Mucosa of descending colon (tissue), 3 donors: ENCODE measurements at regions not wholly inside any gene's neighbourhood (a gene's known extent, or its start where the extent isn't known, plus 50 kb on each side); places are given as distances from the start of the nearest gene placed in this dataset.

Source experiments
- ATAC-seq: fragments of 200-7000 bp; cut with Tn5 transposase; one replicate; pipeline ENCODE4 v1.9.1; 2020; ENCODE audit warnings: mild to moderate bottlenecking, moderate library complexity
- DNase-seq, 3 donors: peaks; one replicate each; pipeline ENCODE4 v3.0.0-alpha.2; 2020
- H3K36me3 ChIP-seq: fragments of 200-600 bp; one replicate; pipeline ENCODE4 v1.8.0; 2021; ENCODE audit warnings: low read depth, mild to moderate bottlenecking
- H3K4me1 ChIP-seq: fragments of 200-600 bp; one replicate; pipeline ENCODE4 v1.8.0; 2021; ENCODE audit warnings: low read depth, mild to moderate bottlenecking
- H3K4me3 ChIP-seq: fragments of 200-600 bp; one replicate; pipeline ENCODE4 v1.8.0; 2021; ENCODE audit warnings: mild to moderate bottlenecking
- H3K9me3 ChIP-seq: fragments of 200-600 bp; one replicate; pipeline ENCODE4 v1.8.0; 2021; ENCODE audit warnings: mild to moderate bottlenecking
- intact Hi-C, 2 donors: fragments of 100-400 bp; cut with DNase I in 1 of 2; cut with micrococcal nuclease in 1 of 2; formaldehyde crosslinking; loops; one replicate each; pipeline versions ENCODE4 v1.11.0 to v1.11.1; 2022; cut with DNase I, micrococcal nuclease
- TF ChIP-seq, protein P1 (sequence below): fragments of 200-600 bp; IDR thresholded peaks from one replicate; pipeline ENCODE4 v1.8.0; 2022; ENCODE audit warnings: antibody characterized with exemption, mild to moderate bottlenecking
- donor health status: DM: no; HTN: no; CAD: no; lungs with moderate emphysema.
- donor health status: DM: no; HTN: no; CAD: no.
- donor health status: DM: no; HTN: yes; CAD: no.

DNA sequence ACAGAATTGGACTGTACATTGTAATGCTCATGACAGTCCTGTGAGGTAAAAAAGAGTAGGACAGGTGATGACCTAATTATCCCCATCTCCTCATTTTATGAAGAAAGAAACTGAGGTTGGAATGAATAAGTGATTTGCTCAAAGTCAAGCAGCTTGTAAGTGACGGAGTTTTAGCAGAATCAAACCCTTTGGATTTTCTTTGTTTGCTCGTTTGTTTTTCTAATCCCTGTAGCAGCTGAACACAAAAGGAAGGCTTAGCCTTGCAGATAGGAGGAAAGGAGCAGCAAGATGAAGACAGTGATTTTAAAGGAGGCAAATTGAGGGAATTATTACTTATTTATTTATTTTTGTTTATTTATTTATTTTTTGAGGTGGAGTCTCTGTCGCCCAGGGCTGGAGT, 528.4 kb upstream of the AMOT start:
- no peaks in the 10 kb centered on the region for H3K36me3 ChIP-seq
- DNase-seq (no peak), ATAC-seq (no peak)
- H3K4me1 ChIP-seq = no peaks in the 10 kb centered on the region
- intact Hi-C loops = no loop called here
- TF ChIP-seq, protein P1, sequence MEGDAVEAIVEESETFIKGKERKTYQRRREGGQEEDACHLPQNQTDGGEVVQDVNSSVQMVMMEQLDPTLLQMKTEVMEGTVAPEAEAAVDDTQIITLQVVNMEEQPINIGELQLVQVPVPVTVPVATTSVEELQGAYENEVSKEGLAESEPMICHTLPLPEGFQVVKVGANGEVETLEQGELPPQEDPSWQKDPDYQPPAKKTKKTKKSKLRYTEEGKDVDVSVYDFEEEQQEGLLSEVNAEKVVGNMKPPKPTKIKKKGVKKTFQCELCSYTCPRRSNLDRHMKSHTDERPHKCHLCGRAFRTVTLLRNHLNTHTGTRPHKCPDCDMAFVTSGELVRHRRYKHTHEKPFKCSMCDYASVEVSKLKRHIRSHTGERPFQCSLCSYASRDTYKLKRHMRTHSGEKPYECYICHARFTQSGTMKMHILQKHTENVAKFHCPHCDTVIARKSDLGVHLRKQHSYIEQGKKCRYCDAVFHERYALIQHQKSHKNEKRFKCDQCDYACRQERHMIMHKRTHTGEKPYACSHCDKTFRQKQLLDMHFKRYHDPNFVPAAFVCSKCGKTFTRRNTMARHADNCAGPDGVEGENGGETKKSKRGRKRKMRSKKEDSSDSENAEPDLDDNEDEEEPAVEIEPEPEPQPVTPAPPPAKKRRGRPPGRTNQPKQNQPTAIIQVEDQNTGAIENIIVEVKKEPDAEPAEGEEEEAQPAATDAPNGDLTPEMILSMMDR = no peak
- H3K9me3 ChIP-seq = no peaks in the 10 kb centered on the region
- H3K4me3 ChIP-seq = no peak overlapping the region

GRCh38 chrX:113353134-113353533, 512.5 kb upstream of the AMOT start:
- no peaks in the 10 kb centered on the region for H3K36me3 ChIP-seq
- TF ChIP-seq, protein P1 = no peak
- intact Hi-C loops = no loop called here
- H3K9me3 ChIP-seq = no peaks in the 10 kb centered on the region
- DNase-seq (no peak), ATAC-seq (no peak)
- H3K4me3 ChIP-seq = no peak overlapping the region
- no peaks in the 10 kb centered on the region for H3K4me1 ChIP-seq

GRCh38 chrX:113330416-113330815, 489.8 kb upstream of the AMOT start:
- H3K36me3 ChIP-seq = no peaks in the 10 kb centered on the region
- no peak overlapping the region for H3K4me3 ChIP-seq
- intact Hi-C loops = no loop called here
- TF ChIP-seq, protein P1 = no peak
- no peak for DNase-seq
- no peak for ATAC-seq
- no peaks in the 10 kb centered on the region for H3K4me1 ChIP-seq
- no peaks in the 10 kb centered on the region for H3K9me3 ChIP-seq

DNA sequence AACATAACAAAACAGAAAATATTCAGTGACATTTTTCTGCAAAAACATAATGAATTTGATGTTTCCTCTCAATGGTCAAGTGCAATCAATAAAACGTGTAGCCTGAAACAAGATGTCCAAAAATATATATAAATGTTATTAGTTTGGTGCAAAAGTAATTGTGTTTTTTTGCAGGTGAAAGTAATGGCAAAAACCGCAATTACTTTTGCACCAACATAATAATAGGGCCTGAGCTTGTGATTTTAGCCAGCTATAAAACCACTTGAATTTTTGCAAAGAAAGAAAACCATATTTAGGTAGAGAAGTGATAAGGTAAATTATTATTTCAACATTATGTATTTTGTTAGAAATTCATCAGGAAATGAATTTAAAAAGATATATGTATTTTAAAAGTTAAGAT, 475.3 kb upstream of the AMOT start:
- DNase-seq = no peak
- Histone ChIP-seq H3K4me3 (no peak overlapping the region), H3K9me3 (no peaks in the 10 kb centered on the region), H3K36me3 (no peaks in the 10 kb centered on the region), H3K4me1 (no peaks in the 10 kb centered on the region)
- no peak for ATAC-seq
- TF ChIP-seq, protein P1 = no peak
- intact Hi-C loops = no loop called here

- no peaks in the 10 kb centered on the region for H3K4me1 ChIP-seq
- H3K36me3 ChIP-seq = no peaks in the 10 kb centered on the region
- DNase-seq (no peak), ATAC-seq (no peak)
- intact Hi-C loops = no loop called here
- TF ChIP-seq, protein P1 = no peak
- no peak overlapping the region for H3K4me3 ChIP-seq
- H3K9me3 ChIP-seq = no peaks in the 10 kb centered on the region
Measured at GRCh38 chrX:113305496-113305895, 464.9 kb upstream of the AMOT start.

GRCh38 chrX:113300580-113300979, 459.9 kb upstream of the AMOT start:
- intact Hi-C loops = no loop called here
- Histone ChIP-seq H3K4me3 (no peak overlapping the region), H3K36me3 (no peaks in the 10 kb centered on the region), H3K9me3 (no peaks in the 10 kb centered on the region), H3K4me1 (no peaks in the 10 kb centered on the region)
- no peak for ATAC-seq
- TF ChIP-seq, protein P1 = no peak
- no peak for DNase-seq
